ENCODE measurements at regions not wholly inside any gene's neighbourhood (a gene's known extent, or its start where the extent isn't known, plus 50 kb on each side); places are given as distances from the start of the nearest gene placed in this dataset.
A peak's percentile ranks its signal among the peaks of the same experiment; 100 is the strongest.

DNA sequence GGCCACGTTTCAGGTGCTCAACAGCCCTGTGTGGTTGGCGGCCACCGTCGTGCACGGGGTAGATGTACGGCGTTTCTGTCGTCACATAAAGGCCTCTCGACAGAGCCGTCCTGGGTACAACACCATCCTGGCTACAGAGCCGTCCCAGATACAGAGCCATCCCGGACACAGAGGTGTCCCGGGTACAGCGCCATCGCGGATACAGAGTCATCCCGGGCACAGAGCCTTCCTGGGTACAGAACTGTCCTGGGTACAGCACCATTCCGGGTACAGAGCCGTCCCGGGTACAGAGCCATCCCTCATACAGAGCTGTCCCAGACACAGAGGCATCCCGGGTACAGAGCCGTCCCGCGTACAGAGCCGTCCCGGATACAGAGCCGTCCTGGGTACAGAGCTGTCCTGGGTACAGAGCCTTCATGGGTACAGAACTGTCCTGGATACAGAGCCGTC, 222.7 kb upstream of the SOX1 start:
- no peak for DNase-seq

DNA sequence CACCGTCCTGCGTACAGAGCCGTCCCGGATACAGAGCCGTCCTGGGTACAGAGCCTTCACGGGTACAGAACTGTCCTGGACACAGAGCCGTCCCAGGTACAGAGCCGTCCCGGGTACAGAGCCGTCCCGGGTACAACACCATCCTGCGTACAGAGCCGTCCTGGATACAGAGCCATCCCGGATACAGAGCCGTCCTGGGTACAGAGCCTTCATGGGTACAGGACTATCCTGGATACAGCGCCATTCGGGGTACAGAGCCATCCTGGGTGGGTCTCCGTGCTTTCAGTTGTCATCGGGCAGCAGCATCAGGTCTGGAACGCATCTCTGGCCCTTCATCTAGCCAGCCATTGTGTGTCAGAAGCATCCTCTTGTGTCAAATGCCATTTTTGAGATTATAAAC, 222.3 kb upstream of the SOX1 start:
- no peak for DNase-seq

DNA sequence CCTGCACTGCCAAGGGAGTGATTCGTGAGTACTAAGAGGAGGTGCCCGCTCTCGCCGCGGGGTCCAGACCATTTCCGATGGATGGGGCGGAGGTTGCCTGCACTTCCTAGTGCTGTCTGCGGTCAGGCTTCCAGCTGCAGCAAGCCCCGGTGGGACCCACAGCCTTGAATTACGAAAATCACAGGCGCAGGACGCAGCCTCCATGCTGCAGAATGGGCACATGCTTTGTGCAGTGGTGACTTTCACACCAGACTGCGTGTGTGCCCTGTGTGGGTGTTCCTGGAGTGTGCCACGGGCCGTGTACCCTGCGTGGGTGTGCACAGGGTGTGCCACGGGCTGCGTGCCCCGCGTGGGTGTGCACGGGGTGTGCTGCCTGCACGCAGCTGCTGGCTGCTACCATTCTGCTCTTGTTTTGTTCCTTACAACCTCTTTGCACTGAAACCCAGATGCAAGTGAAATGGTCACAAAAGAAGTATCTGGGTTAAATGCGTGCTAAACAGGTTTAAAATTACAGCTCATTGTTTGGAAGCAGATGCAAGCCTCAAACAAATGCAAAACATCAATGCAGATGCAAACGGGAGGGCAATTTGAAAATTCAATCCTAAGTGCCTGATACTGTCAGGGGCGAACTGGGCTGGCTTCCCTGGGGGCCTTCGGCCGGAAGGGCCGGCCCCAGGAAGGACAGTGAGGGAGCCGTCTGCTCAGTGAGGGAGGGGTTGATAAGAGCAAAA, 221.2 kb upstream of the SOX1 start:
- DNase-seq = peak in 1 of 51 donors; percentile 25

DNA sequence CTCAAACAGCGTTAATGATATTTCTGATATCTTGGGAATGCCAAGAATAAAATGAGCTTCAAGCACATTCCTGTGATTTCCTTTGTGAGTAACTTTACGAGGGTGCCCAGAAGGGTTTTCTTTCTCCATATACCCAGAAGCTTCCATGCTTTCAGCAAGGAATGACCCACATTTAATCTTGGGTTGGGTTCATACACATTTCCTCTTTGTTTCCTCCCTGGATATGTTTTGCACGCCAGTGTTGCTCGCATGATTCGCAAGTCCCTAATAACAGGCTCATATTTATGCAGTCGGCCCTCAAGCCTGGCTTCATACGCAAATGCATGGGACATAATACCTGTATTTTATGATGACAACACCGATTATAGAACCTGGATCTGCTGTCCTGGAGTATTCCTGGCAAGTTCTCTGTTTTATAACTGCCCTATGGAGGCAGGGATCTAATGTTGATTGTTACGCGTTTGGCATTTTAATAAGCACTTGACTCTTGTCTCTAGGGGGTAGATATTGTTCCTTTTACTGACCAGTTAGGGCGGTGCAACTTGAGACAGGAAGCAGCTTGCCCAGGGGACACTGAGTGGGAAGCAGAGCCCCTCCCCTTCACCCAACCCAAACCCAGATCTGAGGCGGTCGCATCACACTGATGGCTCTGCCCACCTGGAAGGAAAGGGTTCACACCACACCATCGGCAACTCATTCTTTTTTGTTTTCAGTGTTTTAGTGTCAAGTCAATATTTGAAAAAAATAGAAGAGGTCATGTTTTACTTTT, 220.4 kb upstream of the SOX1 start:
- DNase-seq = no peak

DNA sequence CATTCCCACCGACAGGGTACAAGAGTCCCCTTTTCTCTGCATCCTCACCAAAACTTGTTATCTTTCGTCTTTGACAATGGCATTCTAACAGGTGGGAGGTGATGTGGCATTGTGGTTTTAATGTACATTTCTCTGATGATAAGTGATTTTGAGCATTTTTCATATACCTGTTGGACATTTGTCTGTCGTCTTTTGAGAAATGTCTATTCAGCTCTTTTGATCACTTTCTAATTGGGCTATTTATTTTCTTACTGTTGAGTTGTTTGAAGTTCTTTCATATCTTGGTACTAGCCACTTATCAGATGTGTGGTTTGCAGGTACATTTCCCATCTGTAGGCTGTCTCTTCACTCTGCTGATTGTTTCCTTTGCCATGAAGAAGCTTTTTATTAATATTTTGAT, 219.0 kb upstream of the SOX1 start:
- no peak for DNase-seq

DNA sequence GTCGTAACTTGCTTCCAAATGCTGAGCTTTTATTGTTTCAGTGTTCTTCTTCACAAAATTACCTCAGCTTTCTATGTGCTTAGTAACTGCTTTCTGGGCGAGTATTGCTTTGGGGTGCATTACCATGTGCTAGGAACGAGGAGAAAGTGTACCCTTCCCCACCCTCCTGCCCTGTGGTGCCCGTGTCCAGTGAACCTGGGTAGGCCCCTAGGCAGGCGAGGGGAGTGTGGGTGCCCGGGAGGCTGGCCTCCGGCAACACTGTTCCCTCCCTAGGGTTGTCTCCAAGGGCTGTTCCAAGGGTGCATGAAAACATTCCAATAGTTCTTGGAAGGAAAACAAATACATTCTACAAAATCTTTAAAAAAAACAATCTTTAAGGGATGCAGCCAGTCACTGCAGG, 216.5 kb upstream of the SOX1 start:
- no peak for DNase-seq

DNA sequence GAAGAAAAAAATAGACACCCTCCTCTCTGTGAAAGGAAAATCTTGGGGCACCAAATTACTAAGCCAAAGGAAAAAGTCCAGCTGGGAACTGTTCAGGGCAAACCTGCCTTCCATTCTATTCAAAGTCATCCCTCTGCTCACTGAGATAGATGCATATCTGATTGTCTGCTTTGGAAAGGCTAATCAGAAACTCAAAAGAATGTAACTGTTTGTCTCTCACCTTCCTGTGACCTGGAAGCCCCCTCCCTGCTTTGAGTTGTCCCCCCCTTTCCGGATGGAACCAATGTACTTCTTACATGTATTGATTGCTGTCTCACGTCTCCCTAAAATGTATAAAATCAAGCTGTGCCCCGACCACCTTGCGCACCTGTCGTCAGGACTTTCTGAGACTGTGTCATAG, 216.0 kb upstream of the SOX1 start:
- DNase-seq = no peak

DNA sequence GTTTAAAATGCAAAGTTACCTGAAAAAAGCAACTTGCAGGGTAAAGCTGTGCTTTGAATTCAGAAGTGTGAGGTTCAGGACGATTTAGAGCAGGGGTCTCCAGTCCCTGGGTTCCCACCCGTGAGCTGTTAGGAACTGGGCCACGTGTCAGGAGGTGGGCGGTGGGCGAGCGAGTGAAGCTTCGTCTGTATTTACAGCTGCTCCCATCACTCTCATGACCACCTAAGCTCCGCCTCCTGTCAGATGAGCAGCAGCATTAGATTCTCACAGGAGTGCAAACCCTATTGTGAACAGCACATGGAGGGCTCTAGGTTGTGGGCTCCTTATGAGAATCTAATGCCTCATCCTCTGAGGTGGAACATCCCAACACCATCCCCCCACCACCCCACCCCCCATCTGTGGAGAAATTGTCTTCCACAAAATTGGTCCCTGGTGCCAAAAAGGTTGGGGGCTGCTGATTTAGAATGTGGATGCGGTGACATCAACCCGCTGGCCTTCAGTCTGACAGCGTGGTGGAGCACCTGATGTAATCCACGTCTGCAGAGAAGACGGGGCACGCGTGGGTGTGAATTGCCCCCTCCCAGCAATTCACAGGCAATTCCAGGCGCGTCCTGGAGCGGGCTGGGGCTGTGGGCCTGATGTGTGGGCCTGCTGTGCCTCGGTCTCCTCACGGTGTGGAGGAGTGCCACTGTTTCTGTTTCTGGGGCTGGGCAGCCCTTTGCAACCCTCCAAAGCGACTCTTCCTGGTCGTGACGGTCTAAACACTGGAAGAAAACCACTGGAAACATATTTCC, 214.0 kb upstream of the SOX1 start:
- no peak for DNase-seq

DNA sequence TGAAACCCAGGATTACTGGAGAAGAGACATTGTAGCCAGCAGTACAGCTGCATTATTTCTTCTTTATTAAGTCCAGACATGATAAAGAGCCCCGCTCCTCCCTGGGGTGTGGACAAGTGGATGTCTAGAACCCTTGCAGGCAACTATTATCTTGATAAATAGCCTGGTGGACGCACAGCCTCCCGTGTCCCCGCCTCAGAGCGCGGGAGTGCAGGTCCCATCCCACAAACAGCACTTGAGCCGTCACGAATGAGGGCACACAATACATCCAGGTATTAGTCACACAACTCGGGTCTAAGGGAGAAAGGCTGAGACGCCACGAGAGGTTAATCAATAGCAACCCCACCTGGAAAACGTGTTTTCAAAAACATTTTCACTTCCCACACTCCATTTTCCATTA, 213.2 kb upstream of the SOX1 start:
- DNase-seq = no peak

DNA sequence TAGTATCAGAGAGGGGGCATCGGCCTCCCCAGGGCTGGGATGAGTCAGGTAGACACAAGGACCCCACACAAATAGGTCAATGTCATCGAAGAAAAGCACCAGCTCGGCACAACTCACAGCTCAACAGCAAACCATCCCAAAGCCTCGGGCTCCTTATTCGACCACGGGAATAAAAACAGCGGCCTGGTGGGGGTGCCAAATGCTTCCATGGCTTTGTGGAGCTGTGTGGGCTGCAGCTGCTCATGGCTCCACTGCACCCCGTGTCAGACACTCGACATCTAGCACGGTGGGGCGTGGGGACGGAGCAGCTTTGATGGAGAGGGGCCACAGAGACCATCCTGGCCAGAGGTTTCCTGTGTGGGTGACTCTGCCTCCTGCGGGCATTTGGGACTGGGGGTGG, 212.5 kb upstream of the SOX1 start:
- no peak for DNase-seq

DNA sequence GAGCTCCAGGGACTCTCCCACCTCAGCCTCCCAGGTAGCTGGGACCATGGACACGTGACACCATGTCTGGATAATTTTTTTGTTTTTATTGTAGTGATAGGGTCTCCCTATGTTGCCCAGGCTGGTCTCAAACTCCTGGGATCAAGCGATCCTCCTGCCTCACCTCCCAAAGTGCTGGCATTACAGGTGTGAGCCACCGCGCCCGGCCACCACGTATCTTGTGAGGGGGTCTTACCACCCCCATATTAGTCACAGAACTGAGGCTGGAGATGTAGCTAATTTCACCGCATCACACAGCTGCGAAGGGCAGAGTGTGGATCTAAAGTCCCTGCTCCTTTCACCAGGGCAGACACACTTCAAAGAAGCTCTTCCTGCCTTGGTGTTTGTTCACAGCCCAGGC, 211.8 kb upstream of the SOX1 start:
- DNase-seq = no peak

DNA sequence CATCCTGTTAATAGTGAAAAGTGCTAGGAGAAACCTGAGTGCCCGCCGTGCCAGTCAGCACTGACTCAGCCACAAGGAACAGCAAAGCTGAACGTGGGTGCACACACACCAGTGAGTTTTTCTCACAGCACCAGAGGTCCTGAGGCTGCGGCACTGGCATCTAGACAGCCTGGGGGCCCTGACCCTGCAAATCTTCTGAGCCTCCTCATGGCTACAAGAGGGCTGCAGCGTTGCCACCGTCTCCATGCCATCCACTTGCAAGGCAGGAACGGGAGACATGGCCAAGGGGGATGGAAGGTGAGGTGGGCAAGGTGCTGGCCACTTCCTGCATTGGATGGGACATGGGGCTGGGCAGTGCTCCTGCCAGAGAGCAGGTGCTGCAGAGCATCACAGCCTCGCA, 211.2 kb upstream of the SOX1 start:
- DNase-seq = no peak

DNA sequence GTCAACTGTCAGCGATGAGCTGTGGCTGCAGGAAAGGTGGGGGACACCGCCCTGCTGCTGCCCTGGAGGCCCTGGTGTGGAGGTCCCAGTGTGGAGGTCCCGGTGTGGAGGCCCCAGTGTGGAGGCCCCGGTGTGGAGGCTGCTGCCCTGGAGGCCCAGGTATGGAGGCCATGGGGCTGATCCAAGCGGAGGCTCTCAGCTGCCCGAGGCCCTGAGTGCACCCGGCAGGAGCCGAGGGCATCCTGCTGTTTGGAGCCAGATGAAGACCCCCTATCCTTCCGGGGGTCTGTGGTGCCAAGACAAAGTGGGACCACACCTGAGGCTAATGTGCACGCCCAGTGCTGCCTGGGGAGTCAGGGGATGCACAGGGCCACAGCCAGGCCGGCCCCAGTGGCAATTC, 210.4 kb upstream of the SOX1 start:
- DNase-seq = no peak

DNA sequence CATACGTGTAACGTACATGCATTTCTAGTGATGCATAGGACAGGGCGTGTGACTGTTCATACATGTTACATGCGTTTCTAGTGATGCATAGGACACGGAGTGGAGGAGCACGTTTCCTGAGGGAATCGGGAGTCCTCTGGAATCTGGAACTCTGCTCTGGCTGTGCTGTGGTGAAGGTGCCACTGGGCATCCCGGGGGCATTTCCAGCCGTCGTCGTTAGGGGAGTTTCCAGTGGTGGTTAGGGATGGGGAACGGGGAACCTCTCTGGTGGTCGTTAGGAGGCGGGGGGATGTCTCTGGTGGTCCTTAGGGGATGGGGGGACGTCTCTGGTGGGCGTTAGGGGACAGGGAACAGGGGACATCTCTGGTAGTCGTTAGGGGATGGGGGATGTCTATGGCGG, 209.6 kb upstream of the SOX1 start:
- DNase-seq = no peak

DNA sequence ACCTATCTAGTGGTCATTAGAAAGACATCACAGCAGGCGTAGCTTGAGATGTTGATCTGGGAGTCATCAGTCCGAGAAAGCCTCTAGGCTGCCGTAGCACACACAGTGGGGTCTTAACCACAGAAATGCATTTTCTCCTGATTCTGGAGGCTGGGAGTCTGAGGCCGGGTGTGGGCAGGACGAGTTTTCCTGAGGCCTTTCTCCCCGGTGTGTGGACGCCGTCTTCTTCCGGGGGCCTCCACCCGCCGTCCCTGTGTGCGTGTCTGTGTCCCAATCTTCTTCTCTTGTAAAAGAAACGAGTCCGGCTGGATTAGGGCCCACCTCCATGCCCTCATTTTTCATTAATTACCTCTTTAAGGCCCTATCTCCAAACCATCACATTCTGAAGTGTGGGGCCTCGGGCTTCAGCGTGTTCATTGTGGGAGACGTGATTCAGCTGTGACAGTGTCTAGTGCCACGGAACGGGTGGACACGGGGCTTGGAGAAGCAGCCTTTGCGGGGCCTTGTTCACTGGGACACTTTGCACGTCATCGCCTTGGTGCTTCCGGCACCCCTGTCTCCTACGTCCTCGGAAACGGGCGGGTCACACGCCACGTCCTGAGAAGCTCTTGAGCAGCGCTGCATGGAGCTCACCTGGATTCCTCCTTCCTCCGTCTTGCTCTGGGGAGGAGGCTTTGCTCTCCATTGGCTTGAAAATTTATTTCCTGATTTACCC, 208.9 kb upstream of the SOX1 start:
- no peak for DNase-seq

DNA sequence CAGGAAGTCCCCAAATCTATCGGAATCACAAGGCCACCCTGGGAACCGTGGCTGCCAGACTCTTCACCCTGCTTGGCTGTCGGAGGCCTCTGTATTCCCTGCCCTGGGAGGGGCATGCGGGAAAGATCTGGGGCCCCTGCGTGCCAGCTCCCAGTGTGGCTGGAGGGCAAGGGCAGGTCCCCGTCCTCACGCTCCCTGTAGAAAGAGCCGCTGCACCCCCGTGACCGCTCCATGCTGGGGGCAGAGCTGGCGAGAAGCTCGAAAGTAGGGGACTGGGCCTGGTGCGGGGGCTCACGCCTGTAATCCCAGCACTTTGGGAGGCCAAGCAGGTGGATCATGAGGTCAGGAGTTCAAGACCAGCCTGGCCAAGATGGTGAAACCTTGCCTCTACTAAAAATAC, 208.4 kb upstream of the SOX1 start:
- no peak for DNase-seq

DNA sequence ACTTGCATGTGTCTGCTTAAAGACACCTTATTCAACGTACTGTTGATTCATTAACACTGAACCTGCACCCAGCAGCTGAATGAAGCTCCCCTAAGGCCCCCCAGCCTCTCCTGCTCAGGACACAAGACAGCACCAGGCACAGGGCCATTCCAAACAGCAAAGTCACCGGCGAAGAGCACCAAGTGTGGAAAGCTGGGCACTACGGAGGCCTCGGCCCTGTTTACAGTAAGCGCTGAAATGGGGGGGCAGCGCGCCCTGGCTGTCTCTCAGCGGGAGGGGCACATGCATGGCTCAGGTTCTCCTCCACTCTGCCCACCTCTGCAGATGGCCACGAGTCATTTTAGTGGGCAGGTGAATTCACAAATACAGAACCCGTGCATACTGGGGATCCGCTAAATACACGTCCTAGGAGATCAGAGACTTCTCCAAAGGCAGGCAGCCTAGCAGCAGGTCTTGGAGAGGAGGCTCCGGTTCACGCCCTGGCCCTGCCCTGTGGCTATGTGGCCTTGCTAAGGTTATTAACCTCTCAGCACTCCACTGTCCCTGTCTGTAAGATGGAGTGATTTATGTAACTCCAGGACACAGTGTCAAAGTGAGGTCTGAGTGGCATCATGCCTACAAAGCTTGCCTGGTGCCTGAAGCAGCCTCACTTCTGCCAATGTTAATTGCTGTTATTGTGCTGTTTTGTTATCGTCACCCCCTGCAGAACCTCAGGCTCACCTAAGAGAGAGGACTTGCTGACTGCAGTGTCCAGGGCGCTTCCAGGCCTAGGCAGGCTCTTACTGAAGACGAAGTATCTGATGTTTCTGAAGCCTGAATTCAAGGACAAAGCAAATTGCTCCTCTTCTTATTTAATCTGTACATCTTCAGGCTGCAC, 207.4 kb upstream of the SOX1 start:
- DNase-seq = peak in 1 of 51 donors; percentile 9

DNA sequence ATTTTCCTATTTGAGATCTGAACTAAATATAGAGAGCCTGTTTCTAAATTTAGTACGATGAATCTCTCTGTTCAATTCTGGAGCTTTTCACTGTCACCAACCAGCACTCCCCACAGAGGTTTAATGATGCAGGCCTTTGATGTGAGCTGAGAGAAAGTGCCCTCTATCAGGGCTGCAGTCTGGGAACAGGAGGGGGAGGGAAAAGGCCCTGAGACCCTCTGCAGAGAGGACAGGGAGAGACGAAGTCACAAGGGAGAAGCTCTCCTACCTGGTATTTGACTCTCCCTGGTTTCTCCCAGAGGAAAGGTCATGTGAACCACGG, 206.8 kb upstream of the SOX1 start:
- no peak for DNase-seq

DNA sequence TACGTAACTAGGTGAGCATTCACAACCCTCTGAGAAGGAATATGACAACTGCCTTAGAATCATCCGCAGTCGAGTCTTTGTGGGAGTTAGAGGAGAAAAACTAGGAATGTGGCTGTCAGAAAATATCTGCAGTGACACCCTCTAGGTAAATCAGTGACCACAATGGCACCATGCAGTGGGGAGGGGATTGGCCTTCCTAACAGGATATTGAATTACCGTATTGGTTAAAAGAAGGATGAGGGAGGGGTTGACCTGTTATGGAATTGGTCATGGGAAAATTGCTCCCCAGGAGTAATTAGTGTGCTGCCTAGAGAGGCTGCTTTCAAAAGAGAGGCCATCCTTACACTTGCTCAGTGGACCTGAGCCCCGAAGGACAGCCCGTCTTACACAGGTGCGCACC, 205.6 kb upstream of the SOX1 start:
- DNase-seq = no peak

DNA sequence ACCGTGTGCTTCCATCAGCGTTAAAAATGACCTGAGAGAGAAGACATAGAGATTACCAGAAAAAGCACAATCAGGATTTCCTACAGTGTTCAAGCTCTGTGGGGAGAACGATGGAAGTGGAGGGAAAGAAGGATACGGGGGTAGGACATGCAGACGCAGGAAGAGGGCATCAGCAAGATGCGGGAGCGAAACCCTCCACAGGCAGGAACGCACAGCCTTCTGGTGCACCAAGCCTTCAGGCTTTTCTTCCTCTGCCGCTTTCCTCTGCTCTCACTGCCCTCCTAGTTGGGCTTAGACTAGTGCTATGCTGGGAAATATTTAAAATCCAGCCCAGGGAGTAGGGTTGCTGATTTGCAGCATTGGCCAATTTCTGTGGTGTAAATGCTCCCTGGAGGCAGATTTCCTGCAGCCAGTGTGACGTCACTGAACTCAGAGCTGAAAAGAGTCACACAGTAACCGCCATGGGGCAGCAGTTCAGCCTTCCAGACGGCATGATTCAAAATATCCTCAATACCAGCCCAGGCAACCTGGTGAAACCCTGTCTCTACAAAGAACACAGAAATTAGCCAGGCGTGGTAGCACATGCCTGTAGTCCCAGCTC, 205.1 kb upstream of the SOX1 start:
- no peak for DNase-seq

All from hypothalamus (tissue), 51 donors.